NT2/D1 (cell line): ENCODE measurements at regions not wholly inside any gene's neighbourhood (a gene's known extent, or its start where the extent isn't known, plus 50 kb on each side); places are given as distances from the start of the nearest gene placed in this dataset.

ENCODE experiments used
- DNase-seq: peaks from one replicate; pipeline ENCODE4 v3.0.0-alpha.2; 2011; ENCODE audit warnings: low read depth, low spot score
- H3K27me3 ChIP-seq: 2 replicates; pipeline ENCODE4 v1.6.0; 2011; ENCODE audit warnings: mild to moderate bottlenecking; ENCODE audit not compliant: insufficient read length, insufficient read depth
- H3K36me3 ChIP-seq: 2 replicates; pipeline ENCODE4 v1.6.1; 2011; ENCODE audit warnings: mild to moderate bottlenecking, low read length, mixed read lengths; ENCODE audit not compliant: insufficient read depth, insufficient read length
- H3K4me1 ChIP-seq: 2 replicates; pipeline ENCODE4 v1.5.1; 2011; ENCODE audit not compliant: insufficient read depth, insufficient read length
- H3K4me3 ChIP-seq: 2 replicates; pipeline ENCODE4 v1.5.1; 2011; ENCODE audit warnings: low read depth; ENCODE audit not compliant: insufficient read length
- H3K9ac ChIP-seq: 2 replicates; pipeline ENCODE4 v1.6.0; 2011; ENCODE audit warnings: low read depth; ENCODE audit not compliant: insufficient read length
- H3K9me3 ChIP-seq: 2 replicates; pipeline ENCODE4 v1.5.1; 2011; ENCODE audit warnings: mild to moderate bottlenecking, low read length; ENCODE audit not compliant: insufficient read depth
- SUZ12 ChIP-seq: IDR thresholded peaks from 2 replicates; pipeline ENCODE4 v1.6.1; 2011; ENCODE audit not compliant: insufficient read length, insufficient read depth; ENCODE audit errors: extremely low read depth
- YY1 ChIP-seq: IDR thresholded peaks from 2 replicates; pipeline ENCODE4 v1.6.1; 2011; ENCODE audit not compliant: insufficient read length, insufficient read depth
- ZNF274 ChIP-seq: IDR thresholded peaks from 2 replicates; pipeline ENCODE4 v1.6.1; 2011; ENCODE audit warnings: mild to moderate bottlenecking, low read depth, low read length

- no peak for DNase-seq
- H3K9me3 ChIP-seq = no peaks in the 10 kb centered on the region
- no peak for TF ChIP-seq YY1
- no peak for TF ChIP-seq SUZ12
- no peak for TF ChIP-seq ZNF274
- H3K4me3 ChIP-seq = no peak overlapping the region
- H3K27me3 ChIP-seq = no peaks in the 10 kb centered on the region
- H3K4me1 ChIP-seq = no peaks in the 10 kb centered on the region
- H3K9ac ChIP-seq = no peak overlapping the region
- H3K36me3 ChIP-seq = no peaks in the 10 kb centered on the region
Measured at GRCh38 chr12:88251798-88252197, 109.7 kb downstream of the TMTC3 start.

GRCh38 chr12:88253371-88253978 is 111.4 kb downstream of the TMTC3 start:
- Histone ChIP-seq H3K4me3 (no peak overlapping the region), H3K27me3 (no peaks in the 10 kb centered on the region), H3K4me1 (no peaks in the 10 kb centered on the region), H3K9ac (no peak overlapping the region), H3K9me3 (no peaks in the 10 kb centered on the region), H3K36me3 (no peaks in the 10 kb centered on the region)
- no peak for DNase-seq
- TF ChIP-seq ZNF274 = no peak
- no peak for TF ChIP-seq YY1
- TF ChIP-seq SUZ12 = no peak

GRCh38 chr12:88255224-88255623 is 113.1 kb downstream of the TMTC3 start:
- Histone ChIP-seq H3K9me3 (no peaks in the 10 kb centered on the region), H3K4me3 (no peak overlapping the region), H3K9ac (no peak overlapping the region), H3K27me3 (no peaks in the 10 kb centered on the region), H3K4me1 (no peaks in the 10 kb centered on the region), H3K36me3 (no peaks in the 10 kb centered on the region)
- DNase-seq = no peak
- TF ChIP-seq YY1 (no peak), SUZ12 (no peak), ZNF274 (no peak)

- no peak overlapping the region for H3K9ac ChIP-seq
- no peaks in the 10 kb centered on the region for H3K27me3 ChIP-seq
- H3K36me3 ChIP-seq = no peaks in the 10 kb centered on the region
- H3K9me3 ChIP-seq = no peaks in the 10 kb centered on the region
- no peaks in the 10 kb centered on the region for H3K4me1 ChIP-seq
- no peak for DNase-seq
- H3K4me3 ChIP-seq = no peak overlapping the region
- no peak for TF ChIP-seq SUZ12
- TF ChIP-seq ZNF274 = no peak
- TF ChIP-seq YY1 = no peak
Measured at GRCh38 chr12:88255847-88256246, 113.7 kb downstream of the TMTC3 start.

GRCh38 chr12:88258396-88258795 is 116.3 kb downstream of the TMTC3 start:
- Histone ChIP-seq H3K27me3 (no peaks in the 10 kb centered on the region), H3K4me1 (no peaks in the 10 kb centered on the region), H3K9me3 (no peaks in the 10 kb centered on the region), H3K9ac (no peak overlapping the region), H3K4me3 (no peak overlapping the region), H3K36me3 (no peaks in the 10 kb centered on the region)
- no peak for TF ChIP-seq YY1
- TF ChIP-seq ZNF274 = no peak
- no peak for TF ChIP-seq SUZ12
- no peak for DNase-seq

- Histone ChIP-seq H3K9me3 (no peaks in the 10 kb centered on the region), H3K27me3 (no peaks in the 10 kb centered on the region), H3K9ac (no peak overlapping the region), H3K4me3 (no peak overlapping the region), H3K4me1 (no peaks in the 10 kb centered on the region), H3K36me3 (no peaks in the 10 kb centered on the region)
- no peak for DNase-seq
- TF ChIP-seq SUZ12 (no peak), ZNF274 (no peak), YY1 (no peak)
Measured at GRCh38 chr12:88266806-88267360, 124.8 kb downstream of the TMTC3 start.

GRCh38 chr12:88267630-88268029 is 125.5 kb downstream of the TMTC3 start:
- no peaks in the 10 kb centered on the region for H3K36me3 ChIP-seq
- no peaks in the 10 kb centered on the region for H3K9me3 ChIP-seq
- H3K4me3 ChIP-seq = no peak overlapping the region
- no peak for TF ChIP-seq YY1
- no peaks in the 10 kb centered on the region for H3K27me3 ChIP-seq
- H3K4me1 ChIP-seq = no peaks in the 10 kb centered on the region
- no peak overlapping the region for H3K9ac ChIP-seq
- DNase-seq = no peak

- Histone ChIP-seq H3K9ac (no peak overlapping the region), H3K36me3 (no peaks in the 10 kb centered on the region), H3K27me3 (no peaks in the 10 kb centered on the region), H3K4me1 (no peaks in the 10 kb centered on the region), H3K4me3 (no peak overlapping the region), H3K9me3 (no peaks in the 10 kb centered on the region)
- DNase-seq = no peak
- TF ChIP-seq SUZ12 = no peak
- TF ChIP-seq YY1 = no peak
Measured at GRCh38 chr12:88272456-88272855, 130.3 kb downstream of the TMTC3 start.
